NCI-H1694 treated with DMSO at 0.1 percent for 48 hours (cell line): ENCODE measurements at regions not wholly inside any gene's neighbourhood (a gene's known extent, or its start where the extent isn't known, plus 50 kb on each side); places are given as distances from the start of the nearest gene placed in this dataset.
A peak's percentile ranks its signal among the peaks of the same experiment; 100 is the strongest.

Source experiments
- DNase-seq: peaks from one replicate; lab custom pipeline; 2025; lab: John Stamatoyannopoulos, UW

- DNase-seq, result no peak
Measured at GRCh38 chr17:13353590-13353989, 248.1 kb downstream of the HS3ST3A1 start.

GRCh38 chr17:13352747-13353415 is 248.8 kb downstream of the HS3ST3A1 start:
- DNase-seq, result no peak

- DNase-seq, result no peak
Measured at GRCh38 chr17:13351046-13351445, 250.7 kb downstream of the HS3ST3A1 start.

GRCh38 chr17:13350466-13350865 is 251.3 kb downstream of the HS3ST3A1 start:
- DNase-seq, result no peak

GRCh38 chr17:13346996-13347762 is 254.6 kb downstream of the HS3ST3A1 start:
- DNase-seq, result no peak

GRCh38 chr17:13346592-13346991 is 255.1 kb downstream of the HS3ST3A1 start:
- DNase-seq, result no peak

- no peak for DNase-seq
Measured at GRCh38 chr17:13346081-13346533, 255.6 kb downstream of the HS3ST3A1 start.

GRCh38 chr17:13338421-13338820 is 263.3 kb downstream of the HS3ST3A1 start:
- no peak for DNase-seq

- peak; percentile 8 for DNase-seq
Measured at GRCh38 chr17:13337864-13338371, 263.8 kb downstream of the HS3ST3A1 start.

- DNase-seq, result no peak
Measured at GRCh38 chr17:13337151-13337550, 264.6 kb downstream of the HS3ST3A1 start.

- no peak for DNase-seq
Measured at GRCh38 chr17:13334374-13334773, 267.4 kb downstream of the HS3ST3A1 start.

GRCh38 chr17:13333661-13334060 is 268.1 kb downstream of the HS3ST3A1 start:
- no peak for DNase-seq

GRCh38 chr17:13332207-13332606 is 269.5 kb downstream of the HS3ST3A1 start:
- DNase-seq, result no peak

- DNase-seq, result no peak
Measured at GRCh38 chr17:13329421-13329820, 272.3 kb downstream of the HS3ST3A1 start.

- no peak for DNase-seq
Measured at GRCh38 chr17:13323990-13324389, 277.7 kb downstream of the HS3ST3A1 start.

GRCh38 chr17:13321951-13322701 is 279.6 kb downstream of the HS3ST3A1 start:
- DNase-seq, result no peak

GRCh38 chr17:13320046-13320785 is 281.5 kb downstream of the HS3ST3A1 start:
- no peak for DNase-seq

- DNase-seq, result no peak
Measured at GRCh38 chr17:13316657-13317056, 285.1 kb downstream of the HS3ST3A1 start.

GRCh38 chr17:13311306-13311705 is 290.4 kb downstream of the HS3ST3A1 start:
- DNase-seq, result no peak

GRCh38 chr17:13310858-13311257 is 290.9 kb downstream of the HS3ST3A1 start:
- DNase-seq, result no peak

- DNase-seq, result no peak
Measured at GRCh38 chr17:13306310-13306962, 288.6 kb upstream of the ELAC2 start.
